ENCODE measurements at regions not wholly inside any gene's neighbourhood (a gene's known extent, or its start where the extent isn't known, plus 50 kb on each side); places are given as distances from the start of the nearest gene placed in this dataset.

- TF ChIP-seq CTCF (IDR thresholded peaks at IDR 0.05) (no peak), POLR2A (IDR thresholded peaks at IDR 0.05) (no peak), POLR2AphosphoS5 (IDR thresholded peaks at IDR 0.05) (peak in 1 of 3 donors; percentile 82)
Measured at GRCh38 chr2:439556-440402, 151.9 kb upstream of the ALKAL2 start.
